ENCODE measurements at regions not wholly inside any gene's neighbourhood (a gene's known extent, or its start where the extent isn't known, plus 50 kb on each side); places are given as distances from the start of the nearest gene placed in this dataset.

GRCh38 chr22:25365491-25366261 is 146.2 kb downstream of the CRYBB2 start:
- Mint-ChIP-seq H3K27me3 (no peaks in the 10 kb centered on the region), H3K4me1 (peaks cover 3% of the 10 kb centered on the region), H3K4me3 (no peak overlapping the region), H3K9me3 (no peaks in the 10 kb centered on the region), H3K27ac (no peak overlapping the region), H3K36me3 (no peaks in the 10 kb centered on the region)
- POLR2A ChIA-PET = no interaction called here
- ATAC-seq (ENCODE audit: low read depth) (no peak), DNase-seq (no peak)

DNA sequence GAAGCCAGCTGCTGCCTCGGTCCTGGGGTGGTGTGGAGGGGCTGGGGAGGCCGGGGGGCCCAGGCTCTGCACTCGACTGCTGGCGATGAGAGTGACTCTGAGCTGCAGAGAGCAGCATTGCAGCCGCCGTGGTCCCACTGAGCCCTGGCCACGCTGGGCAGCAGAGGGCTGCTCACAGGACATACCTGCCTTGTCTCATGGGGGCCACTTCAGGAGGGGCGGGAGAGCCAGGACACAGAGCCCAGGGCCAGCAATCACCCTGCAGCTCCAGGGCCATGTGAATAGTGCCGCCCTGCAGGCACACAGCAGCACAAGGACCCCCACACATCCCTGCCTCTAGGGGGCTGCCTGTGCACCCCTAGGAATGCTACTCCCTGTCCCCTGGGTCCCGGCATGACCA is 147.0 kb downstream of the CRYBB2 start:
- ATAC-seq (ENCODE audit: low read depth) = no peak
- Mint-ChIP-seq H3K9me3 (no peaks in the 10 kb centered on the region), H3K27ac (no peak overlapping the region), H3K36me3 (no peaks in the 10 kb centered on the region), H3K27me3 (no peaks in the 10 kb centered on the region), H3K4me3 (no peak overlapping the region), H3K4me1 (peaks cover 3% of the 10 kb centered on the region)
- POLR2A ChIA-PET = no interaction called here
- DNase-seq = no peak

DNA sequence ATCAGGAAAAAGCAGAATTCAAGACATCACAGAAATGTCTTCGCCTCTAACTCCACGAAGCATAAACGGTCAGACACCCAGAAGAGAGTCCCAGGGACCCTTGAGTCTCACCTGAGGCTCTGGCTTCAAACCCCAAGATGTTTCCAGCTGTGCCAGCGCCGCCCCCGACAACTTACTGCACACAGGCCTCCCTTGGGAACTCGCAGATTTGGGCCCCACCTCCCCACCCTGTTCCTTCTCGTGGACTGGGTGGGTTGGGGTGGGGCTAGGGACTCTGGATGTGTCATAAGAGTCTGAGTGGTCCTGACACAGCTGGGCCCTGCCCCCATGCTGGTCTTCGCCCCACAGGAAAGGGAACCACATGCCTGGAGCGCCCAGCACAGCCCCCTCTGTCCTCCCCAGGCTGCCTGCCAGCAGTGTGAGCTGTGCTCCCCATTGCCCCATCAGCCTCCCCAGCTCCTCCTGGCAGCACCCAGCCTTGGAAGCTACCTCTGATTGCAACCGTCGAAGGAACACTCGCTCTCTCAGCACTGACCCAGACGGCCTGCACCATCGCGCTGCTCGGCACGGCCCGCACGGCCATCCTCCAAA is 147.5 kb downstream of the CRYBB2 start:
- no peaks in the 10 kb centered on the region for H3K9me3 Mint-ChIP-seq
- H3K27me3 Mint-ChIP-seq = no peaks in the 10 kb centered on the region
- POLR2A ChIA-PET = no interaction called here
- ATAC-seq (ENCODE audit: low read depth) (no peak), DNase-seq (no peak)
- H3K27ac Mint-ChIP-seq = no peak overlapping the region
- H3K4me1 Mint-ChIP-seq = peaks cover 3% of the 10 kb centered on the region
- no peak overlapping the region for H3K4me3 Mint-ChIP-seq
- H3K36me3 Mint-ChIP-seq = no peaks in the 10 kb centered on the region

DNA sequence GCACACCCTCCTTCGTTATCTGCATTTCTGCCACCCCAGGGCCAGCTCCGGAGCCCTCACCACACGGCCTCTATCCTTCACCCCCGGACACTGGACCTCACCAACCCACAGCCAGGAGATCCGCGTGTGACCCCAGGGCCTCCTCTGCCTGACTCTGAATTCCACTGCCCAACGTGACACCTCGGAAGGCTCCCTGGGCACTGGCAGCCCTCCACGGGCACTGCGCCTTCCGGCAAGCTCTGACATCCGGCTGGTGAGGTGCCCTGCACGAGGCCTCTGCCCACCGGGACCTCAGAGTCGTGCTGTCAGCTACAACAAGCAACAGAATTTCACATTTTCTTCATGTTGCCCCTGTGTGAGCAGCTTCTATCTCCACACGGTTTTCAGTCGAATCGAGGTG is 148.3 kb downstream of the CRYBB2 start:
- Mint-ChIP-seq H3K27me3 (no peaks in the 10 kb centered on the region), H3K9me3 (no peaks in the 10 kb centered on the region), H3K4me1 (peaks cover 3% of the 10 kb centered on the region), H3K4me3 (no peak overlapping the region), H3K27ac (no peak overlapping the region), H3K36me3 (no peaks in the 10 kb centered on the region)
- POLR2A ChIA-PET = no interaction called here
- DNase-seq = no peak
- no peak for ATAC-seq (ENCODE audit: low read depth)

GRCh38 chr22:25368271-25368670 is 148.8 kb downstream of the CRYBB2 start:
- H3K9me3 Mint-ChIP-seq = no peaks in the 10 kb centered on the region
- no peaks in the 10 kb centered on the region for H3K27me3 Mint-ChIP-seq
- no peak for ATAC-seq (ENCODE audit: low read depth)
- H3K27ac Mint-ChIP-seq = no peak overlapping the region
- POLR2A ChIA-PET = no interaction called here
- peaks cover 3% of the 10 kb centered on the region for H3K4me1 Mint-ChIP-seq
- no peak overlapping the region for H3K4me3 Mint-ChIP-seq
- no peaks in the 10 kb centered on the region for H3K36me3 Mint-ChIP-seq
- no peak for DNase-seq

GRCh38 chr22:25369041-25369440 is 149.6 kb downstream of the CRYBB2 start:
- Mint-ChIP-seq H3K4me3 (no peak overlapping the region), H3K27ac (peak overlapping the region; percentile 51)

GRCh38 chr22:25370322-25370721 is 150.9 kb downstream of the CRYBB2 start:
- no peak overlapping the region for H3K27ac Mint-ChIP-seq
- H3K36me3 Mint-ChIP-seq = no peaks in the 10 kb centered on the region
- no peak for ATAC-seq (ENCODE audit: low read depth)
- H3K9me3 Mint-ChIP-seq = no peaks in the 10 kb centered on the region
- H3K4me1 Mint-ChIP-seq = peaks cover 8% of the 10 kb centered on the region
- POLR2A ChIA-PET = no interaction called here
- no peaks in the 10 kb centered on the region for H3K27me3 Mint-ChIP-seq
- no peak for DNase-seq
- no peak overlapping the region for H3K4me3 Mint-ChIP-seq

More at GRCh38 chr22:25369041-25369440, 149.6 kb downstream of the CRYBB2 start:
- Mint-ChIP-seq H3K4me1 (peaks cover 3% of the 10 kb centered on the region), H3K27me3 (no peaks in the 10 kb centered on the region), H3K36me3 (no peaks in the 10 kb centered on the region), H3K9me3 (no peaks in the 10 kb centered on the region)
- ATAC-seq (ENCODE audit: low read depth) (no peak), DNase-seq (no peak)
- POLR2A ChIA-PET = no interaction called here

GRCh38 chr22:25372000-25372595 is 152.7 kb downstream of the CRYBB2 start:
- no peak overlapping the region for H3K4me3 Mint-ChIP-seq
- peaks cover 8% of the 10 kb centered on the region for H3K4me1 Mint-ChIP-seq
- ATAC-seq (ENCODE audit: low read depth) = no peak
- DNase-seq = no peak
- no peaks in the 10 kb centered on the region for H3K9me3 Mint-ChIP-seq
- POLR2A ChIA-PET = no interaction called here
- H3K27ac Mint-ChIP-seq = no peak overlapping the region
- H3K36me3 Mint-ChIP-seq = peaks cover 2% of the 10 kb centered on the region
- H3K27me3 Mint-ChIP-seq = no peaks in the 10 kb centered on the region

GRCh38 chr22:25373961-25374360 is 154.5 kb downstream of the CRYBB2 start:
- POLR2A ChIA-PET = no interaction called here
- peaks cover 2% of the 10 kb centered on the region for H3K36me3 Mint-ChIP-seq
- DNase-seq (no peak), ATAC-seq (ENCODE audit: low read depth) (no peak)
- H3K27me3 Mint-ChIP-seq = no peaks in the 10 kb centered on the region
- H3K9me3 Mint-ChIP-seq = no peaks in the 10 kb centered on the region
- no peak overlapping the region for H3K27ac Mint-ChIP-seq
- H3K4me3 Mint-ChIP-seq = no peak overlapping the region
- peaks cover 4% of the 10 kb centered on the region for H3K4me1 Mint-ChIP-seq

DNA sequence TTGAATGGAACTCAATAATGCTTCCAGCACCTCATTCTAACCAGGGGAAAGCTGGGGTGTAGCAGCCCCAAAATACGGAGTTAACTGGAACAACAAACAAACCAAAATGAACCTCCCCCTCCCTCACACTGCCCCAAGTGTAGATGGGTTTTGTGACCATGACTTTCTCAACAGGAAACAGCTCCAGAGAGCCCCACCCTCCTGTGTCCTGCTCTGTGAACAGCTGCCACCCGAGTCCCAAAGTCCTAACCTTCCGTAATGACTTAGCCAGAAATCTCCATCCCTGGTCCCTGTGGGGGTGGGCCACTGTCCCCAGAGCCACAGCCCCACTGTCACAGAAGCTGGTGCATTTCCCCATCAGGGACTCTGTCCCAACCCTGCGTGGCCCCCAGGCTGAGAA is 155.4 kb downstream of the CRYBB2 start:
- ATAC-seq (ENCODE audit: low read depth) (no peak), DNase-seq (no peak)
- POLR2A ChIA-PET = no interaction called here
- Mint-ChIP-seq H3K27ac (peak overlapping the region; percentile 37), H3K9me3 (no peaks in the 10 kb centered on the region), H3K4me1 (peaks cover 4% of the 10 kb centered on the region), H3K4me3 (no peak overlapping the region), H3K36me3 (peaks cover 5% of the 10 kb centered on the region), H3K27me3 (no peaks in the 10 kb centered on the region)

GRCh38 chr22:25375683-25376082 is 156.2 kb downstream of the CRYBB2 start:
- Mint-ChIP-seq H3K9me3 (no peaks in the 10 kb centered on the region), H3K4me3 (no peak overlapping the region), H3K4me1 (peaks cover 4% of the 10 kb centered on the region), H3K27ac (no peak overlapping the region), H3K36me3 (peaks cover 5% of the 10 kb centered on the region), H3K27me3 (no peaks in the 10 kb centered on the region)
- DNase-seq (no peak), ATAC-seq (ENCODE audit: low read depth) (no peak)
- POLR2A ChIA-PET = no interaction called here

DNA sequence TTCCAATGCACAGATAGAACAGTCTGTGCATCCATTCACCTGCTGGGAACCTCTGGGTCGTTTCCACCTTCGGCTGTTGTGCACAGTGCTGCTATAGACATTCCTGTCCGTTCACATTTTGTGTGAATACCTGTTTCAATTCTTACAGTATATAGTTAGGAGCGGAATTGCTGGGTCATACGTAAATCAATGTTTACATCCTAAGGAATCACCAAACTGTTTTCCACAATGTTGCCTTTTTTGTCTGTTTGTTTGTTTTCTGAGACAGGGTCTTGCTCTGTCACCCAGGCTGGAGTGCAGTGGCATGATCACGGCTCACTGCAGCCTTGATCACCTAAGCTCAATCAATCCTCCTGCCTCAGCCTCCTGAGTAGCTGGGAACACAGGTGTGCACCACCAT is 158.3 kb downstream of the CRYBB2 start:
- Mint-ChIP-seq H3K9me3 (no peaks in the 10 kb centered on the region), H3K27me3 (no peaks in the 10 kb centered on the region), H3K27ac (no peak overlapping the region), H3K4me1 (peaks cover 4% of the 10 kb centered on the region), H3K36me3 (peaks cover 10% of the 10 kb centered on the region), H3K4me3 (no peak overlapping the region)
- POLR2A ChIA-PET = no interaction called here
- no peak for DNase-seq
- no peak for ATAC-seq (ENCODE audit: low read depth)

- peaks cover 10% of the 10 kb centered on the region for H3K36me3 Mint-ChIP-seq
- H3K27me3 Mint-ChIP-seq = no peaks in the 10 kb centered on the region
- H3K27ac Mint-ChIP-seq = no peak overlapping the region
- POLR2A ChIA-PET = no interaction called here
- DNase-seq = no peak
- H3K4me3 Mint-ChIP-seq = no peak overlapping the region
- no peak for ATAC-seq (ENCODE audit: low read depth)
- peaks cover 9% of the 10 kb centered on the region for H3K4me1 Mint-ChIP-seq
- no peaks in the 10 kb centered on the region for H3K9me3 Mint-ChIP-seq
These were observed 160.8 kb downstream of the CRYBB2 start for GRCh38 chr22:25380122-25380747.

GRCh38 chr22:25382762-25383161 is 163.3 kb downstream of the CRYBB2 start:
- no peaks in the 10 kb centered on the region for H3K9me3 Mint-ChIP-seq
- H3K4me3 Mint-ChIP-seq = no peak overlapping the region
- no peaks in the 10 kb centered on the region for H3K27me3 Mint-ChIP-seq
- peaks cover 8% of the 10 kb centered on the region for H3K36me3 Mint-ChIP-seq
- POLR2A ChIA-PET = no interaction called here
- DNase-seq (no peak), ATAC-seq (ENCODE audit: low read depth) (no peak)
- H3K4me1 Mint-ChIP-seq = peaks cover 29% of the 10 kb centered on the region
- H3K27ac Mint-ChIP-seq = no peak overlapping the region
